ENCODE measurements at regions not wholly inside any gene's neighbourhood (a gene's known extent, or its start where the extent isn't known, plus 50 kb on each side); places are given as distances from the start of the nearest gene placed in this dataset.

GRCh38 chr3:16066975-16067374 is 107.5 kb upstream of the GALNT15 start:
- TF ChIP-seq CTCF (IDR thresholded peaks at IDR 0.05) (no peak), E2F6 (IDR thresholded peaks at IDR 0.05; ENCODE audit: borderline replicate concordance, low read depth) (no peak), MAZ (IDR thresholded peaks at IDR 0.05; ENCODE audit: borderline replicate concordance, low read depth, low read length) (no peak), EP300 (IDR thresholded peaks at IDR 0.05) (no peak), MAX (IDR thresholded peaks at IDR 0.05) (no peak), HEYL (CRISPR knock-in tag; IDR thresholded peaks at IDR 0.05) (no peak), POLR2A (IDR thresholded peaks at IDR 0.05; ENCODE audit: low read length) (no peak)
